HG03521 (cell line): ENCODE measurements at regions not wholly inside any gene's neighbourhood (a gene's known extent, or its start where the extent isn't known, plus 50 kb on each side); places are given as distances from the start of the nearest gene placed in this dataset.
A peak's percentile ranks its signal among the peaks of the same experiment; 100 is the strongest.

Experiments used
- ATAC-seq: cut with Tn5 transposase; IDR thresholded peaks from one replicate; pipeline ENCODE4 v1.9.1; 2021; ENCODE audit warnings: mild to moderate bottlenecking, moderate library complexity; ENCODE audit not compliant: unreplicated experiment

- ATAC-seq, result no peak
Measured at GRCh38 chr6:74650668-74651067, 555.2 kb downstream of the COL12A1 start.

DNA sequence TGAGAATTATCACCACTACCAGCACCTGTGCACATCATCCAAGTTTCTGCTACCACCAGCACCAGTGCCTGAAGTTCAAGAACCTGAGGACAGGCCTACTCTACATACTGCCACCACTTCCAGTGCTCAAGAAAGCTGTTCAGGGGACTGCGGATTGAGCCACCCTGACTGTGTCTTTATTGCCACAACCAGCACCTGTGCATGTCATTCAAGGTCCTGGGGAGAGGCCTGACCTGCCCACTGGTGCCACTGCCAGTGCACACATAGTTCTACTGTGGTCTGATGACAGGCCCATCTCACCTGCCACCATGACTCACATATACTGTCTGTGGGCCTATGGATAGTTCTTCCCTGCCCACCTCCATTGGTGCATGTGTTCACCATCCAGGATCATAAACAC lies 559.4 kb downstream of the COL12A1 start:
- no peak for ATAC-seq

- ATAC-seq, result no peak
Measured at GRCh38 chr6:74645108-74645849, 560.6 kb downstream of the COL12A1 start.

DNA sequence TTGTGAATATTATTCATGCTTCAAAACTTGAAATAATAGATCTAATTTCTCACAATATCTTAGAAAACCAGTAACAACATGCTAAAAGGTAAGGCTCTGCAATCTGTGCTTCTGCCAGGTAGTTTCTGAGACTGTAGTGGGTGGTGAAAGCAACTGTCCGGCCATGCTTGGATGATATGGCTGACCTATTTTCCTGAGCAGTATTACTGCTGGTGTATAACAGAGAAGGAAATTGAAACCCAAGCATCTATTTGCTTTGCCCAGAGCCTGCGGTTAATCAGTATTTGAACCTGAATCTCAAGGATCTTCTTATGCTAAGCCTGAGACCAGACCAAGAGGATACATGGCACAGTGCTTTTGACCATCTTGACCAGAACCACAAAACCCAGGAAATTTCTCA lies 563.8 kb downstream of the COL12A1 start:
- ATAC-seq, result no peak

DNA sequence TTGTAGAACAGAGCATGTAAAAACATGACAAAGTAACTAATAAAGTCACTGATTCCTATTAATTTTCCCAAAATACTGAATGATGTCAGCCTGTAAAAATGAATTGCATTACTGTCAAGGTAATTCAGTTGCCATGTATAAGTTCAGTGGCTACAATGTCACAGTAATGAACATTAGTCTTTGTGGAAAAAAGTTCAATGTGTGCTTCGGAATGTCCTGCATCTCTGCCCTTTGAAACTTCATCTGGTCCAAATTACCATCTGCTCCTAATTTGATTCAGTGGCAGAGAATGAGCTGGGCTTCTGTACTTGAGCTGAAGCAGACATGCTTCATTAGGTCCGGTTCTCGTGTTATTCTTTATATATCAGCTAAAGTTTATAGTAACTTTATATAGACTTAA lies 567.4 kb downstream of the COL12A1 start:
- no peak for ATAC-seq

DNA sequence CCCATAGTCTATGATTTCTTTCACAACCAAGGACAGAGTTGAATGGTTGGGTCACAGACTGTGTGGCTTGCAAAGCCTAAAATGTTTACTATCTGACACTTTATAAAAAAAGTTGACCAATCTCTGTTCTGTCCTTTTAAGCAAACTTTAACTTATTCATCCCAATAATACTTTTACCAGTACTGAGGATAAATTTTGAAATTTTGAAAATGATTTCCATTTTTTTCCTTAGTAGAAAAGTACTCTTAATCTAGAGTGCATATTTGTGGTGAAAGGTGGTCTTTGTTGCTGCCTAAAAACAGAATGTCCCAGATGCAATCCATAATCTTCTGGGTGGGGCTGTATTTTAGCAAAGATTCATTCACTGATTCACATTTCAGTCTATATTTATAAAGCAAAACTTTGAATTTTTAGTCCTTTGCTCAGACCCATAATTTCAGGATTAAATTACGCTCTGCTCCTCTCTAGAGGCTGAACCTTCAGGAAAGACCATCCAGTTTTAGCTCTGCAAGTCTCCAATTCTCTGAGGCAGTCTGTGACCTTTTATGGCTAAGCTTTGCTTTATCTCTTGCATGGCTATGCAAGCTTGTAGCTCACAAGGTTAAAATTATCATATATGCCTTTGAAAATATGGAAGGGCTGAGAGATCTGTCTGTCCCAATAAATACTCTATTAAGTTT lies 573.5 kb downstream of the COL12A1 start:
- ATAC-seq, result no peak

- no peak for ATAC-seq
Measured at GRCh38 chr6:74631564-74631963, 574.3 kb downstream of the COL12A1 start.

GRCh38 chr6:74626288-74626687 lies 579.6 kb downstream of the COL12A1 start:
- no peak for ATAC-seq

- ATAC-seq, result no peak
Measured at GRCh38 chr6:74623027-74623426, 582.8 kb downstream of the COL12A1 start.

GRCh38 chr6:74611220-74611619 lies 594.6 kb downstream of the COL12A1 start:
- ATAC-seq, result no peak

DNA sequence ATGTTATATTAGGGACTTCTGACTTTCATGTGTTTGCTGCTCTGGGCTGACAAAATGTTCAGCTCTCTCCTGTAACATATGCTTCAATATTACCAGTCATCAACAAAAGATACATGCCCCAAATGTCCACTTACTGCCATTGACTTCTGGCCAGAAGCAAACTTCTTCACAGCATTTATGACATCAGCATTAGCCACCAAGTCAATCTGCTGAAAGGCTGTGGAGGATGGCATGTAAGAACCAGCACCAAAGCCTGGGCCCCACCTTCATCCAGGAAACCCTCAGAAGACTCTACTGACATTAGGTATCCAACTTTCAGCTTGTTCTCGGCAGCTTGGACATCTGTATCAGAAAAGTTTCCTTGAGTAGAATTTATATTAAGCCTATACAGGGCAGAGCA lies 595.5 kb downstream of the COL12A1 start:
- ATAC-seq, result no peak

DNA sequence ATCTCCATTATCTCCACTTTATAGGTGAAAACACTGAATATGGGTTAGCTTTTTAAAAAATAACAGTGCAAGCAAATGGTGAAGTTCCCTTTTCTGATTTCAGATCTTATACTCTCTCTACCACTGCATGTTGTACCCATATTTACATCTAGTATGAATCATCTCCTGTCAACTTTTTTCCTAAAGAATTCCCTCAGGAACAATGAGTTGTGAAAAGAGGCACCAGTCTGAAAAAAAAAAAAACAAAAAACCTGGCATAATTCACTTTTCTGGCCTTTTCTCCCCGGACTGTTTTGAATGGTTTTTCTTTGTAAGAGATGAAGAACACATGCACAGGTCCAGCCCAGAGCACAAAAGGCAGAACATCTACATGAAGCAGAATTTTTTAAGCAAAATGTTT lies 596.0 kb downstream of the COL12A1 start:
- no peak for ATAC-seq

GRCh38 chr6:74607934-74608333 lies 597.9 kb downstream of the COL12A1 start:
- no peak for ATAC-seq

DNA sequence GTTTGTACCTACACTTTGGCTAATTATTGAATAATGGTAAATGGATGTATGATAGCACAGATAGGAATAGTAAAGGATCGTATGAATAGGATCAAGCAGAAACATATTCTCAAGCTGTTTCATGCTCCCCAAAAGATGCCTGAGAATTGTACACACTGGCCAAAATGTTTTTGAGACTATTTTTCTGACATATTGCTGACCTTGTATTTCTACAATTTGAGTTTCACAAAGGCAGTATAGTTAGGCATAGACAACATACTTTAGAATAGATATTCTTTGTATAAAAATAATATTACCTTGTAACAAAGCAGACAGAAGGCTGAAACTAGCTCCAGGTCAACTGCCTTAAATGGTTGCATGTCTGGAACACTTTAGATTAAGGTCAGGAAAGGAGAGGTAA lies 598.4 kb downstream of the COL12A1 start:
- no peak for ATAC-seq

GRCh38 chr6:74606582-74607071 lies 599.2 kb downstream of the COL12A1 start:
- ATAC-seq, result no peak

- ATAC-seq, result no peak
Measured at GRCh38 chr6:74605922-74606581, 599.8 kb downstream of the COL12A1 start.

DNA sequence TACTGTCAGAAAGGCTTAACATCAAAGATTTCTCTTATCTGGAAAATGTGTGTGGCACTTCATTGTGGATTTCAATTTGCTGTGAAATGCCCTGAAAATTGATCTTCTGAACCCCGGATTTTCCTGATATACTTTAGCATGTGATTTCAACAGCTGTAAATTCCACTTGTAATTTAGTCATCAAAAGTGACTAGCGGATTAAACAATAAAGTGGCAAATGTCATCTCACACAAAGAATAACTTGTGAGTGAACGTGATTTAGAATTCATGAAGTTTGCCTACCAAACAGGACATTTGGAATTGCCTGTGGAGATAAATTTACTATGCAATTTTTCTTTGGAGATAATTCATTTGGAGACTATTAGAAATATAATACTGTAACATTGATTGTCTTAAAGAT lies 601.6 kb downstream of the COL12A1 start:
- no peak for ATAC-seq

DNA sequence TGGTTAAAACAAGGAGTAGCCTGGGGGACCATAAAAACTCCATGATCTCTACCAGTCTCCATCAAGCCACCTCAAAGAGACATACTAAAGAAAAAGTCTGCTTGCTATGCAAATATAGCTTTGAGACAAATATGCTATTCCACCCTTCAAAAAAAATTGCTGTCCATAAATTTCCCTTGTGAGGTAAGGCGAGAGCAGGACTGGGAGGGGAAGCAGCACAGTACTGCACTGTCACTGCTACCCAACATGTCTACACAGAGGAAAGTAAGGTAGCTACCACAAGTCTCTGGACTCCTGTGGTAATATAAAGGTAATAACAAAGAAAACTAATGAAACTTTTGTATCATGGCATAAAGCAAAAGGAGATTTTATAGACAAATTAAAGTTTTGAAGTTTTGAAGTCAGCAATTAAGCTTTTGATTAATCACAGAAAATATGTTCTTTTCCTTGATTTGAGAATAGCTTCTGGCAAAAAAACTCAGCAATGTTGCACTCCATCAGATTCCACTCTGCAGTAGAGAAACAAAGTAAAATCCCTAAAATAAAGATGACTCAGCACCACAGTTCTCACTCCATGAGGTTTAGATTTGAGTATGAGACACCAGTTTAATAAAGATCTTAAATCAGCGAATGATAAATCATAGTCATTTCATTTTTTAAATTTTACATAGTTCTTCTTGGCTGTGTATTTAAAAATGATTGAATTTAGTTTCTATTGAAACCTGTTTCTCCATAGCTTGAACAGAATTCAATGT lies 602.4 kb downstream of the COL12A1 start:
- ATAC-seq, result no peak

- ATAC-seq, result no peak
Measured at GRCh38 chr6:74602206-74602605, 603.6 kb downstream of the COL12A1 start.

DNA sequence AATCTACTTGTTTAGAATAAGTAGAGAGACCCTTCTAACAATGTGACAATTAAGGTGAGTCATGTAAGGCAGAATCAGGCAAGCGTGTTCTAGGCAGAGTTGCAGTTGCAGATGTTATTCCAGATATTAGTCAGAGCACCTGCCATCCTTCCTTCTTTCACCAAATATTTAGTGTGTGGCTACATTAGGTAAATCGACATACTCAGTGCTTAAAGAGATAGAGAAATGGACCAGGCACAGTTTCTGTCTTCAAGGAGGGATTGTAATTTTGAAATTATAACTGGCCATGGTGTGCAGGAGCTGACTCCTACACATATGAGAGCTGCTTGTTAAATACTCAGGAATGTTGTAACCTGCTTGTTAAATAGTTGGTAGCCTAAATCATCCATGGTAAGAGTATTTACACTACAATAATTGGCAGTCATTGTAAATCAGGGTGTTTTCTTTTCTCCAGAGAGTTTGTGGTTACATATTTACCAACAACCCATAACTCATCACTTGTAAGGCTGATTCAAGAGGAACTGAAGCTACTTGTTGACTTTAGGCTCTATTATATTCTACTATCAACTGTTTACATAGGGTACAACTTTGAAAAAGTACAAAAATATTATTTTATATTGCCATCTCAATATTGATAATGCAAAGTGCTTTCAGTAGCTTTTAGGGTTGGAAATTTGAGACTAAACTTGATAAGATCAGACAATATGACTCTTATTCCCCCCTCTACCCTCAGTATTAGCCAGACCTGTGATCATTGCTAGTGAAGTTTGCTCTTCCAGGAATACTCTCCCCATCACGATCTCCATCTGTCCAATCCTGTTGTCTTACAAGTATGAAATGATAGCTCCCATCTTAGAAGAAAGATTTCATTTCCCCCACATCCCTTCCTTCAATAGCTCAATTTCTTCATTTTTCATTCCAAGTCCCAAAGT lies 607.1 kb downstream of the COL12A1 start:
- ATAC-seq, result peak; percentile 95
